HepG2 (cell line): ENCODE measurements at regions not wholly inside any gene's neighbourhood (a gene's known extent, or its start where the extent isn't known, plus 50 kb on each side); places are given as distances from the start of the nearest gene placed in this dataset.

Experiments used
- ATAC-seq: fragments of 200-7000 bp; cut with Tn5 transposase; 3 replicates; pipeline ENCODE4 v1.9.1; 2020; ENCODE audit warnings: mild to moderate bottlenecking, moderate library complexity
- BruUV-seq: library from RNA; stranded (reverse); fragments of 400-500 nt; replicated peaks from 2 replicates; lab custom pipeline; 2021; lab: Mats Ljungman, UMichigan
- CTCF ChIA-PET: fragments of 300-600 bp; formaldehyde crosslinking; extraction: SDS; loops from one replicate; lab custom pipeline; 2021; ENCODE audit warnings: low total read pairs, inconsistent platforms, low intra/inter-chr PET ratio; lab: Yijun Ruan, JAX
- POLR2A ChIA-PET: fragments of 350-600 bp; sonication (Branson Sonifier 250); formaldehyde crosslinking; loops from one replicate; lab custom pipeline; 2020; ENCODE audit warnings: antibody characterized with exemption, inconsistent platforms; lab: Yijun Ruan, JAX
- DNase-seq: peaks from one replicate; pipeline ENCODE4 v3.0.0-alpha.2; 2015; ENCODE audit warnings: low spot score
- FAIRE-seq: peaks from 3 replicates; lab custom pipeline; 2011; peaks lifted over from hg19 to GRCh38; lab: Jason Lieb, UNC
- H2AFZ ChIP-seq: one replicate; pipeline ENCODE4 v1.6.1; 2011; ENCODE audit warnings: low read length, inconsistent platforms
- H3K27ac ChIP-seq: fragments of 300-600 bp; 3 replicates; pipeline ENCODE4 v1.8.0; 2011; ENCODE audit warnings: mixed run types, mild to moderate bottlenecking, mixed read lengths, low read length, inconsistent platforms; ENCODE audit not compliant: insufficient read depth; ENCODE audit errors: extremely low read length
- H3K27me3 ChIP-seq, 2 experiments: fragments of 200-600 bp in 1 of 2; 2 replicates in 1 of 2; 3 replicates in 1 of 2; pipeline versions ENCODE4 v1.6.0 to v1.8.0; 2011; ENCODE audit warnings: low read length in 2 of 2, mild to moderate bottlenecking in 2 of 2, moderate library complexity in 2 of 2, inconsistent platforms in 1 of 2; ENCODE audit not compliant: insufficient read depth in 2 of 2, control insufficient read depth in 1 of 2
- H3K36me3 ChIP-seq, 2 experiments: fragments of 200-600 bp in 1 of 2; replicated peaks in 1 of 2; 2 replicates in 1 of 2; 3 replicates in 1 of 2; pipeline versions ENCODE4 v1.5.1 to v1.8.0; 2011; ENCODE audit warnings: low read length in 2 of 2, inconsistent platforms in 1 of 2; ENCODE audit not compliant: insufficient read depth in 2 of 2, control insufficient read depth in 1 of 2
- H3K4me1 ChIP-seq: 2 replicates; pipeline ENCODE4 v1.5.1; 2012; ENCODE audit warnings: low read length, inconsistent platforms; ENCODE audit not compliant: insufficient read depth
- H3K4me2 ChIP-seq: 2 replicates; pipeline ENCODE4 v1.6.0; 2011; ENCODE audit warnings: low read depth, low read length, inconsistent platforms
- H3K4me3 ChIP-seq, 3 experiments: fragments of 200-600 bp in 1 of 3; sonication (generic), shearing (Covaris generic) in 1 of 3; replicated peaks in 1 of 3; 2 replicates each; pipeline ENCODE4 v1.5.1; 2011 to 2016; ENCODE audit warnings: low read length in 3 of 3, inconsistent platforms in 2 of 3, low read depth in 2 of 3, mild to moderate bottlenecking in 2 of 3, control low read depth in 1 of 3, mixed read lengths in 1 of 3; ENCODE audit not compliant: insufficient read depth in 1 of 3
- H3K79me2 ChIP-seq: one replicate; pipeline ENCODE4 v1.6.1; 2011; ENCODE audit warnings: low read length, inconsistent platforms; ENCODE audit not compliant: insufficient read depth
- H3K9ac ChIP-seq: 2 replicates; pipeline ENCODE4 v1.6.0; 2011; ENCODE audit warnings: mild to moderate bottlenecking, low read depth, low read length, inconsistent platforms; ENCODE audit not compliant: insufficient read depth
- H3K9me3 ChIP-seq: 2 replicates; pipeline ENCODE4 v1.5.1; 2012; ENCODE audit warnings: mild to moderate bottlenecking, low read length
- H4K20me1 ChIP-seq: 2 replicates; pipeline ENCODE4 v1.6.0; 2011; ENCODE audit warnings: inconsistent platforms, mild to moderate bottlenecking, low read length, moderate library complexity; ENCODE audit not compliant: insufficient read depth
- HNF4A ChIP-seq: sonication (generic); formaldehyde crosslinking; IDR thresholded peaks from 2 replicates; pipeline ENCODE4 v1.4.0; 2020; ENCODE audit warnings: missing genetic modification reagents
- RARA ChIP-seq: IDR thresholded peaks from 2 replicates; pipeline ENCODE4 v1.6.1; 2016; ENCODE audit warnings: missing genetic modification reagents, missing compliant biosample characterization
- THAP11 ChIP-seq: IDR thresholded peaks from 2 replicates; pipeline ENCODE4 v1.6.1; 2016; ENCODE audit warnings: missing biosample characterization, missing genetic modification reagents
- ZIK1 ChIP-seq: sonication (generic); formaldehyde crosslinking; IDR thresholded peaks from 2 replicates; pipeline ENCODE4 v1.5.0; 2020; ENCODE audit warnings: mild to moderate bottlenecking, low read depth, missing genetic modification reagents, borderline replicate concordance
- ZNF598 ChIP-seq: sonication (generic); formaldehyde crosslinking; IDR thresholded peaks from 2 replicates; pipeline ENCODE4 v1.5.1; 2020; ENCODE audit warnings: mild to moderate bottlenecking, missing genetic modification reagents, borderline replicate concordance
- WGBS: methylation state at CpG from one replicate; pipeline ENCODE4 v1.1.6; 2017; ENCODE audit warnings: low lambda C conversion rate; 5-methylcytosine and 5-hydroxymethylcytosine counted together
- in situ Hi-C: cut with HindIII; loops from 2 replicates; pipeline ENCODE4 v1.10.0; 2017; ENCODE audit warnings: low pct_unique_long_range_greater_than_20kb; ENCODE audit not compliant: extremely low pct_ligation_motif_present
- intact Hi-C: fragments of 100-400 bp; cut with micrococcal nuclease; formaldehyde crosslinking; loops from one replicate; pipeline ENCODE4 v1.10.0; 2022; ENCODE audit not compliant: unreplicated experiment
- TF ChIP-seq, protein P1 (sequence below): sonication (generic); formaldehyde crosslinking; IDR thresholded peaks from 2 replicates; pipeline ENCODE4 v1.5.1; 2020; ENCODE audit warnings: mild to moderate bottlenecking, missing genetic modification reagents, borderline replicate concordance
- TF ChIP-seq, protein P2 (sequence below): IDR thresholded peaks from 2 replicates; pipeline ENCODE4 v1.6.1; 2012; ENCODE audit warnings: low read depth, low read length, improper control_type of control experiment
- TF ChIP-seq, protein P3 (sequence below): sonication (generic); formaldehyde crosslinking; IDR thresholded peaks from 2 replicates; pipeline ENCODE4 v1.4.0; 2020; ENCODE audit warnings: missing genetic modification reagents
- TF ChIP-seq, protein P4 (sequence below): sonication (generic); formaldehyde crosslinking; IDR thresholded peaks from 2 replicates; pipeline ENCODE4 v1.9.0; 2022; ENCODE audit warnings: missing genetic modification reagents, mild to moderate bottlenecking, borderline replicate concordance
- TF ChIP-seq, protein P5 (sequence below), 2 experiments: sonication (generic) in 1 of 2; formaldehyde crosslinking in 1 of 2; IDR thresholded peaks; 2 replicates each; pipeline versions ENCODE4 v1.5.1 to v1.6.1; 2011 to 2020; ENCODE audit warnings: borderline replicate concordance in 1 of 2, low read depth in 1 of 2, low read length in 1 of 2, mild to moderate bottlenecking in 1 of 2, missing genetic modification reagents in 1 of 2, moderate library complexity in 1 of 2

DNA sequence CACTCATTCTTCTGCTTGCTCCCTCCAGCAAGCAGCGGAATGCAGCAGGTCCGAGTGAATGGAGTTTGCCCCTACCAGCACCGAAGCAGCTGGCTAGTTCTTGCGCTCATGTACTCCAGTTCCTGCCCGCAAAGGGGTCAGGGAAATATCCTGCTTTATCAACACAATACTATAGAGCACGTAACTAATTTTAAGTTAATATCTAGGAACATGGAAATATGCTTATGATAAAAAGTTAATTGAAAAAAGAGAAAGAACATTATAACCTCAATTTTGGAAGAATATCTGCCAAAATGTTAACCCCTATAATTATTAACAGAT lies 195.6 kb downstream of the SNCA start:
- H3K36me3 ChIP-seq, result no peaks in the 10 kb centered on the region
- H4K20me1 ChIP-seq, result no peaks in the 10 kb centered on the region
- H3K9ac ChIP-seq, result no peak overlapping the region
- peak overlapping the region; percentile 89 for H2AFZ ChIP-seq
- intact Hi-C loops, result loop anchor here (1.0 to 10.0 kb wide), 4 partner anchors 40 to 261 kb away; no protein-coding TSS in a partner anchor
- H3K9me3 ChIP-seq, result no peaks in the 10 kb centered on the region
- CTCF ChIA-PET, result interaction anchor here (0.8 to 1.6 kb wide), 3 partner anchors 17 to 260 kb away, joined by 3 to 10 read pairs (median 3); no protein-coding TSS in a partner anchor
- ATAC-seq (no peak), DNase-seq (no peak), FAIRE-seq (no peak)
- peak overlapping the region; percentile 92 for H3K4me2 ChIP-seq
- peaks cover 13% of the 10 kb centered on the region for H3K4me1 ChIP-seq
- H3K4me3 ChIP-seq, result peak overlapping the region; percentile 41 to 68 (median 59)
- no peak overlapping the region for H3K27ac ChIP-seq
- BruUV-seq, result no TSS peak
- 17% methylated on average over 6 of the region's 6 CpGs for WGBS
- in situ Hi-C loops, result no loop called here
- no peaks in the 10 kb centered on the region for H3K79me2 ChIP-seq
- POLR2A ChIA-PET, result interaction anchor here (1.0 to 1.7 kb wide), 2 partner anchors 40 to 44 kb away, joined by 3 to 9 read pairs; no protein-coding TSS in a partner anchor
- no peaks in the 10 kb centered on the region for H3K27me3 ChIP-seq
- TF ChIP-seq ZIK1 (CRISPR knock-in tag) (no peak), THAP11 (CRISPR knock-in tag) (no peak), RARA (CRISPR knock-in tag) (no peak), HNF4A (peak; percentile 0; the same call in 1 of the 2 replicates), ZNF598 (CRISPR knock-in tag) (0 out of 2 replicates have a peak, but pooled peaks have one; percentile 9)
- TF ChIP-seq, protein P1, sequence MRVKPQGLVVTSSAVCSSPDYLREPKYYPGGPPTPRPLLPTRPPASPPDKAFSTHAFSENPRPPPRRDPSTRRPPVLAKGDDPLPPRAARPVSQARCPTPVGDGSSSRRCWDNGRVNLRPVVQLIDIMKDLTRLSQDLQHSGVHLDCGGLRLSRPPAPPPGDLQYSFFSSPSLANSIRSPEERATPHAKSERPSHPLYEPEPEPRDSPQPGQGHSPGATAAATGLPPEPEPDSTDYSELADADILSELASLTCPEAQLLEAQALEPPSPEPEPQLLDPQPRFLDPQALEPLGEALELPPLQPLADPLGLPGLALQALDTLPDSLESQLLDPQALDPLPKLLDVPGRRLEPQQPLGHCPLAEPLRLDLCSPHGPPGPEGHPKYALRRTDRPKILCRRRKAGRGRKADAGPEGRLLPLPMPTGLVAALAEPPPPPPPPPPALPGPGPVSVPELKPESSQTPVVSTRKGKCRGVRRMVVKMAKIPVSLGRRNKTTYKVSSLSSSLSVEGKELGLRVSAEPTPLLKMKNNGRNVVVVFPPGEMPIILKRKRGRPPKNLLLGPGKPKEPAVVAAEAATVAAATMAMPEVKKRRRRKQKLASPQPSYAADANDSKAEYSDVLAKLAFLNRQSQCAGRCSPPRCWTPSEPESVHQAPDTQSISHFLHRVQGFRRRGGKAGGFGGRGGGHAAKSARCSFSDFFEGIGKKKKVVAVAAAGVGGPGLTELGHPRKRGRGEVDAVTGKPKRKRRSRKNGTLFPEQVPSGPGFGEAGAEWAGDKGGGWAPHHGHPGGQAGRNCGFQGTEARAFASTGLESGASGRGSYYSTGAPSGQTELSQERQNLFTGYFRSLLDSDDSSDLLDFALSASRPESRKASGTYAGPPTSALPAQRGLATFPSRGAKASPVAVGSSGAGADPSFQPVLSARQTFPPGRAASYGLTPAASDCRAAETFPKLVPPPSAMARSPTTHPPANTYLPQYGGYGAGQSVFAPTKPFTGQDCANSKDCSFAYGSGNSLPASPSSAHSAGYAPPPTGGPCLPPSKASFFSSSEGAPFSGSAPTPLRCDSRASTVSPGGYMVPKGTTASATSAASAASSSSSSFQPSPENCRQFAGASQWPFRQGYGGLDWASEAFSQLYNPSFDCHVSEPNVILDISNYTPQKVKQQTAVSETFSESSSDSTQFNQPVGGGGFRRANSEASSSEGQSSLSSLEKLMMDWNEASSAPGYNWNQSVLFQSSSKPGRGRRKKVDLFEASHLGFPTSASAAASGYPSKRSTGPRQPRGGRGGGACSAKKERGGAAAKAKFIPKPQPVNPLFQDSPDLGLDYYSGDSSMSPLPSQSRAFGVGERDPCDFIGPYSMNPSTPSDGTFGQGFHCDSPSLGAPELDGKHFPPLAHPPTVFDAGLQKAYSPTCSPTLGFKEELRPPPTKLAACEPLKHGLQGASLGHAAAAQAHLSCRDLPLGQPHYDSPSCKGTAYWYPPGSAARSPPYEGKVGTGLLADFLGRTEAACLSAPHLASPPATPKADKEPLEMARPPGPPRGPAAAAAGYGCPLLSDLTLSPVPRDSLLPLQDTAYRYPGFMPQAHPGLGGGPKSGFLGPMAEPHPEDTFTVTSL (CRISPR knock-in tag), result 0 out of 2 replicates have a peak, but pooled peaks have one; percentile 4
- TF ChIP-seq, protein P2, sequence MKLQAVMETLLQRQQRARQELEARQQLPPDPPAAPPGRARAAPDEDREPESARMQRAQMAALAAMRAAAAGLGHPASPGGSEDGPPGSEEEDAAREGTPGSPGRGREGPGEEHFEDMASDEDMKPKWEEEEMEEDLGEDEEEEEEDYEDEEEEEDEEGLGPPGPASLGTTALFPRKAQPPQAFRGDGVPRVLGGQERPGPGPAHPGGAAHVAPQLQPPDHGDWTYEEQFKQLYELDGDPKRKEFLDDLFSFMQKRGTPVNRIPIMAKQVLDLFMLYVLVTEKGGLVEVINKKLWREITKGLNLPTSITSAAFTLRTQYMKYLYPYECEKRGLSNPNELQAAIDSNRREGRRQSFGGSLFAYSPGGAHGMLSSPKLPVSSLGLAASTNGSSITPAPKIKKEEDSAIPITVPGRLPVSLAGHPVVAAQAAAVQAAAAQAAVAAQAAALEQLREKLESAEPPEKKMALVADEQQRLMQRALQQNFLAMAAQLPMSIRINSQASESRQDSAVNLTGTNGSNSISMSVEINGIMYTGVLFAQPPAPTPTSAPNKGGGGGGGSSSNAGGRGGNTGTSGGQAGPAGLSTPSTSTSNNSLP, result no peak
- TF ChIP-seq, protein P3, sequence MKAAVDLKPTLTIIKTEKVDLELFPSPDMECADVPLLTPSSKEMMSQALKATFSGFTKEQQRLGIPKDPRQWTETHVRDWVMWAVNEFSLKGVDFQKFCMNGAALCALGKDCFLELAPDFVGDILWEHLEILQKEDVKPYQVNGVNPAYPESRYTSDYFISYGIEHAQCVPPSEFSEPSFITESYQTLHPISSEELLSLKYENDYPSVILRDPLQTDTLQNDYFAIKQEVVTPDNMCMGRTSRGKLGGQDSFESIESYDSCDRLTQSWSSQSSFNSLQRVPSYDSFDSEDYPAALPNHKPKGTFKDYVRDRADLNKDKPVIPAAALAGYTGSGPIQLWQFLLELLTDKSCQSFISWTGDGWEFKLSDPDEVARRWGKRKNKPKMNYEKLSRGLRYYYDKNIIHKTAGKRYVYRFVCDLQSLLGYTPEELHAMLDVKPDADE (CRISPR knock-in tag), result no peak
- TF ChIP-seq, protein P4, sequence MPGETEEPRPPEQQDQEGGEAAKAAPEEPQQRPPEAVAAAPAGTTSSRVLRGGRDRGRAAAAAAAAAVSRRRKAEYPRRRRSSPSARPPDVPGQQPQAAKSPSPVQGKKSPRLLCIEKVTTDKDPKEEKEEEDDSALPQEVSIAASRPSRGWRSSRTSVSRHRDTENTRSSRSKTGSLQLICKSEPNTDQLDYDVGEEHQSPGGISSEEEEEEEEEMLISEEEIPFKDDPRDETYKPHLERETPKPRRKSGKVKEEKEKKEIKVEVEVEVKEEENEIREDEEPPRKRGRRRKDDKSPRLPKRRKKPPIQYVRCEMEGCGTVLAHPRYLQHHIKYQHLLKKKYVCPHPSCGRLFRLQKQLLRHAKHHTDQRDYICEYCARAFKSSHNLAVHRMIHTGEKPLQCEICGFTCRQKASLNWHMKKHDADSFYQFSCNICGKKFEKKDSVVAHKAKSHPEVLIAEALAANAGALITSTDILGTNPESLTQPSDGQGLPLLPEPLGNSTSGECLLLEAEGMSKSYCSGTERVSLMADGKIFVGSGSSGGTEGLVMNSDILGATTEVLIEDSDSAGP (CRISPR knock-in tag), result peak; percentile 26; the same call in 1 of the 2 replicates
- TF ChIP-seq, protein P5, sequence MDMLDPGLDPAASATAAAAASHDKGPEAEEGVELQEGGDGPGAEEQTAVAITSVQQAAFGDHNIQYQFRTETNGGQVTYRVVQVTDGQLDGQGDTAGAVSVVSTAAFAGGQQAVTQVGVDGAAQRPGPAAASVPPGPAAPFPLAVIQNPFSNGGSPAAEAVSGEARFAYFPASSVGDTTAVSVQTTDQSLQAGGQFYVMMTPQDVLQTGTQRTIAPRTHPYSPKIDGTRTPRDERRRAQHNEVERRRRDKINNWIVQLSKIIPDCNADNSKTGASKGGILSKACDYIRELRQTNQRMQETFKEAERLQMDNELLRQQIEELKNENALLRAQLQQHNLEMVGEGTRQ (IDR thresholded peaks at IDR 0.05; ENCODE audit: low read depth, low read length), result no peak
- TF ChIP-seq, protein P5 (CRISPR knock-in tag; IDR thresholded peaks at IDR 0.05; ENCODE audit: borderline replicate concordance), result no peak
